Loucy (cell line): ENCODE measurements at regions not wholly inside any gene's neighbourhood (a gene's known extent, or its start where the extent isn't known, plus 50 kb on each side); places are given as distances from the start of the nearest gene placed in this dataset.

Source experiments
- H2AFZ ChIP-seq: fragments of 200-600 bp; sonication (generic); 2 replicates; pipeline ENCODE4 v1.6.0; 2016; ENCODE audit warnings: antibody characterized with exemption, mild to moderate bottlenecking, low read length, moderate library complexity
- H3F3A ChIP-seq: fragments of 200-600 bp; 2 replicates; pipeline ENCODE4 v1.6.0; 2016; ENCODE audit warnings: antibody characterized with exemption, low read depth, mild to moderate bottlenecking
- H3K27me3 ChIP-seq: fragments of 200-600 bp; sonication (generic); 2 replicates; pipeline ENCODE4 v1.6.1; 2014; ENCODE audit warnings: low read length, mild to moderate bottlenecking; ENCODE audit not compliant: insufficient read depth, poor library complexity, severe bottlenecking
- H3K36me3 ChIP-seq: fragments of 200-600 bp; sonication (generic); 2 replicates; pipeline ENCODE4 v1.6.1; 2016; ENCODE audit warnings: low read length; ENCODE audit not compliant: insufficient read depth
- H3K4me1 ChIP-seq: fragments of 200-600 bp; sonication (generic); 2 replicates; pipeline ENCODE4 v1.5.1; 2014; ENCODE audit warnings: low read length, mild to moderate bottlenecking; ENCODE audit not compliant: insufficient read depth, poor library complexity, severe bottlenecking
- H3K4me2 ChIP-seq: fragments of 200-600 bp; sonication (generic); 2 replicates; pipeline ENCODE4 v1.6.0; 2014; ENCODE audit warnings: antibody characterized with exemption, low read length, low read depth, mild to moderate bottlenecking; ENCODE audit not compliant: poor library complexity, severe bottlenecking
- H3K4me3 ChIP-seq: fragments of 200-600 bp; sonication (generic); 2 replicates; pipeline ENCODE4 v1.5.1; 2014; ENCODE audit warnings: low read length, mild to moderate bottlenecking, mixed read lengths; ENCODE audit not compliant: poor library complexity, severe bottlenecking
- H3K79me2 ChIP-seq: fragments of 200-600 bp; sonication (generic); 2 replicates; pipeline ENCODE4 v1.6.1; 2014; ENCODE audit warnings: low read length; ENCODE audit not compliant: insufficient read depth
- H3K9ac ChIP-seq: fragments of 200-600 bp; sonication (generic); 2 replicates; pipeline ENCODE4 v1.6.0; 2014; ENCODE audit warnings: mild to moderate bottlenecking, low read depth, low read length, moderate library complexity; ENCODE audit not compliant: poor library complexity, severe bottlenecking
- H3K9me2 ChIP-seq: fragments of 200-600 bp; sonication (generic); replicated peaks from 2 replicates; pipeline ENCODE4 v1.6.1; 2016; ENCODE audit warnings: low read depth, low read length, mixed read lengths
- H3K9me3 ChIP-seq: fragments of 200-600 bp; sonication (generic); 2 replicates; pipeline ENCODE4 v1.6.1; 2014; ENCODE audit warnings: mild to moderate bottlenecking, antibody characterized with exemption, low read length, low read depth; ENCODE audit not compliant: insufficient read depth
- H4K20me1 ChIP-seq: fragments of 200-600 bp; sonication (generic); 2 replicates; pipeline ENCODE4 v1.6.0; 2014; ENCODE audit warnings: antibody characterized with exemption, low read length, mild to moderate bottlenecking; ENCODE audit not compliant: insufficient read depth, poor library complexity, severe bottlenecking
- CTCF ChIP-seq: fragments of 200-600 bp; sonication (generic); conservative IDR thresholded peaks from 2 replicates; pipeline ENCODE4 v1.5.1; 2014; ENCODE audit warnings: mild to moderate bottlenecking, antibody characterized with exemption, low read length
- EZH2phosphoT487 ChIP-seq: fragments of 200-600 bp; IDR thresholded peaks from 2 replicates; pipeline ENCODE4 v1.6.1; 2018; ENCODE audit warnings: antibody characterized with exemption, mild to moderate bottlenecking, moderate library complexity, borderline replicate concordance

GRCh38 chr12:18207266-18207665 lies 54.1 kb upstream of the PIK3C2G start:
- Histone ChIP-seq H3F3A (no peaks in the 10 kb centered on the region), H3K36me3 (no peaks in the 10 kb centered on the region), H3K4me3 (no peak overlapping the region), H3K4me2 (no peak overlapping the region), H3K9ac (no peak overlapping the region), H2AFZ (no peak overlapping the region), H3K9me2 (no peaks in the 10 kb centered on the region), H3K79me2 (no peaks in the 10 kb centered on the region), H4K20me1 (no peaks in the 10 kb centered on the region), H3K4me1 (no peaks in the 10 kb centered on the region), H3K9me3 (no peaks in the 10 kb centered on the region), H3K27me3 (no peaks in the 10 kb centered on the region)
- TF ChIP-seq CTCF (no peak), EZH2phosphoT487 (no peak)

GRCh38 chr12:18206198-18206597 lies 55.1 kb upstream of the PIK3C2G start:
- Histone ChIP-seq H3K9me3 (no peaks in the 10 kb centered on the region), H3K79me2 (no peaks in the 10 kb centered on the region), H3K4me1 (no peaks in the 10 kb centered on the region), H2AFZ (no peak overlapping the region), H3K4me2 (no peak overlapping the region), H3K9me2 (no peaks in the 10 kb centered on the region), H3K4me3 (no peak overlapping the region), H3K9ac (no peak overlapping the region), H3K36me3 (no peaks in the 10 kb centered on the region), H3K27me3 (no peaks in the 10 kb centered on the region), H4K20me1 (no peaks in the 10 kb centered on the region), H3F3A (no peaks in the 10 kb centered on the region)
- TF ChIP-seq EZH2phosphoT487 (no peak), CTCF (no peak)

- Histone ChIP-seq H4K20me1 (no peaks in the 10 kb centered on the region), H3K4me3 (no peak overlapping the region), H3K79me2 (no peaks in the 10 kb centered on the region), H3K4me1 (no peaks in the 10 kb centered on the region), H3K27me3 (no peaks in the 10 kb centered on the region), H3F3A (no peaks in the 10 kb centered on the region), H2AFZ (no peak overlapping the region), H3K4me2 (no peak overlapping the region), H3K9ac (no peak overlapping the region), H3K9me2 (no peaks in the 10 kb centered on the region), H3K9me3 (no peaks in the 10 kb centered on the region), H3K36me3 (no peaks in the 10 kb centered on the region)
- TF ChIP-seq CTCF (no peak), EZH2phosphoT487 (no peak)
These were observed 57.3 kb upstream of the PIK3C2G start for GRCh38 chr12:18204053-18204452.
